Testis (tissue), 2 donors: ENCODE measurements at regions not wholly inside any gene's neighbourhood (a gene's known extent, or its start where the extent isn't known, plus 50 kb on each side); places are given as distances from the start of the nearest gene placed in this dataset.

Experiments used
- DNase-seq: peaks from one replicate; pipeline ENCODE4 v3.0.0-alpha.2; 2019
- H3K27ac ChIP-seq, 2 donors: fragments of 200-600 bp; sonication (generic); one replicate each; pipeline ENCODE4 v1.5.1; 2019
- H3K27me3 ChIP-seq: fragments of 200-600 bp; sonication (generic); one replicate; pipeline ENCODE4 v1.5.1; 2019
- H3K36me3 ChIP-seq: fragments of 200-600 bp; sonication (generic); one replicate; pipeline ENCODE4 v1.5.1; 2017; ENCODE audit warnings: low read depth; ENCODE audit errors: missing control alignments
- H3K4me1 ChIP-seq: fragments of 200-600 bp; sonication (generic); one replicate; pipeline ENCODE4 v1.5.1; 2019
- H3K4me3 ChIP-seq, 2 donors: fragments of 200-600 bp; sonication (generic); one replicate each; pipeline ENCODE4 v1.5.1; 2017 to 2019
- H3K9me3 ChIP-seq: fragments of 200-600 bp; sonication (generic); one replicate; pipeline ENCODE4 v1.5.1; 2017
- CTCF ChIP-seq, 3 experiments: fragments of 450-650 bp in 2 of 3; fragments of 200-600 bp in 1 of 3; sonication (generic) in 1 of 3; IDR thresholded peaks; one replicate each; pipeline ENCODE4 v1.5.1; 2016 to 2019; ENCODE audit warnings: antibody characterized with exemption in 3 of 3, mild to moderate bottlenecking in 2 of 3, moderate library complexity in 1 of 3
- POLR2A ChIP-seq: fragments of 450-650 bp; IDR thresholded peaks from one replicate; pipeline ENCODE4 v1.6.1; 2017; ENCODE audit warnings: antibody characterized with exemption, mild to moderate bottlenecking, moderate library complexity
- WGBS, 2 donors: methylation state at CpG; one replicate each; pipeline ENCODE4 v1.1.5; 2018; 5-methylcytosine and 5-hydroxymethylcytosine counted together
- intact Hi-C: fragments of 100-400 bp; cut with DNase I; formaldehyde crosslinking; loops from one replicate; pipeline ENCODE4 v1.15.1; 2023; ENCODE audit warnings: low total_unique reads

GRCh38 chr3:117168896-117169295 lies 459.3 kb downstream of the TUSC7 start:
- Histone ChIP-seq H3K36me3 (no peaks in the 10 kb centered on the region), H3K27me3 (no peaks in the 10 kb centered on the region), H3K4me1 (no peaks in the 10 kb centered on the region), H3K4me3 (no peak overlapping the region), H3K27ac (no peak overlapping the region), H3K9me3 (no peaks in the 10 kb centered on the region)
- 79 to 86% methylated on average over 4 of the region's 4 CpGs for WGBS, 2 donors
- DNase-seq: no peak
- TF ChIP-seq POLR2A (no peak), CTCF (IDR thresholded peaks at IDR 0.05) (no peak)
- intact Hi-C loops: no loop called here

GRCh38 chr3:117170094-117170493 lies 460.5 kb downstream of the TUSC7 start:
- Histone ChIP-seq H3K4me1 (no peaks in the 10 kb centered on the region), H3K36me3 (no peaks in the 10 kb centered on the region), H3K27me3 (no peaks in the 10 kb centered on the region), H3K4me3 (no peak overlapping the region), H3K9me3 (no peaks in the 10 kb centered on the region), H3K27ac (no peak overlapping the region)
- DNase-seq: no peak
- intact Hi-C loops: no loop called here
- TF ChIP-seq CTCF (IDR thresholded peaks at IDR 0.05): no peak
- no peak for TF ChIP-seq POLR2A

- no peak overlapping the region for H3K4me3 ChIP-seq
- no peaks in the 10 kb centered on the region for H3K9me3 ChIP-seq
- DNase-seq: no peak
- TF ChIP-seq POLR2A: no peak
- no peak for TF ChIP-seq CTCF (IDR thresholded peaks at IDR 0.05)
- no peaks in the 10 kb centered on the region for H3K4me1 ChIP-seq
- intact Hi-C loops: no loop called here
- no peak overlapping the region for H3K27ac ChIP-seq
- H3K36me3 ChIP-seq: no peaks in the 10 kb centered on the region
- no peaks in the 10 kb centered on the region for H3K27me3 ChIP-seq
Observed at GRCh38 chr3:117171124-117171523, 461.5 kb downstream of the TUSC7 start.

- DNase-seq: no peak
- intact Hi-C loops: no loop called here
- Histone ChIP-seq H3K36me3 (no peaks in the 10 kb centered on the region), H3K27ac (no peak overlapping the region), H3K27me3 (no peaks in the 10 kb centered on the region), H3K9me3 (no peaks in the 10 kb centered on the region), H3K4me3 (no peak overlapping the region), H3K4me1 (no peaks in the 10 kb centered on the region)
- WGBS, 2 donors: 65 to 70% methylated on average over 1 of the region's 1 CpG
- TF ChIP-seq CTCF (IDR thresholded peaks at IDR 0.05) (no peak), POLR2A (no peak)
Observed at GRCh38 chr3:117172426-117172825, 462.8 kb downstream of the TUSC7 start.

GRCh38 chr3:117181222-117181621 lies 471.6 kb downstream of the TUSC7 start:
- intact Hi-C loops: no loop called here
- no peak for TF ChIP-seq CTCF (IDR thresholded peaks at IDR 0.05)
- TF ChIP-seq POLR2A: no peak
- Histone ChIP-seq H3K27me3 (no peaks in the 10 kb centered on the region), H3K9me3 (no peaks in the 10 kb centered on the region), H3K4me1 (no peaks in the 10 kb centered on the region), H3K36me3 (no peaks in the 10 kb centered on the region), H3K4me3 (no peak overlapping the region), H3K27ac (no peak overlapping the region)
- no peak for DNase-seq
- 56 to 82% methylated on average over 1 of the region's 1 CpG for WGBS, 2 donors
